CD4-positive, alpha-beta T cell treated with Interleukin-4 for 1 hour (primary cell): ENCODE measurements at regions not wholly inside any gene's neighbourhood (a gene's known extent, or its start where the extent isn't known, plus 50 kb on each side); places are given as distances from the start of the nearest gene placed in this dataset.

Source experiments
- DNase-seq, 2 donors: peaks; one replicate each; pipeline ENCODE4 v3.0.0-alpha.2; 2020 to 2022

GRCh38 chr16:88290850-88291830, 91.6 kb upstream of the ZNF469 start:
- no peak for DNase-seq

- DNase-seq: no peak
Observed at GRCh38 chr16:88292007-88292970, 90.5 kb upstream of the ZNF469 start.

- DNase-seq: no peak
Observed at GRCh38 chr16:88293097-88293496, 89.7 kb upstream of the ZNF469 start.

- no peak for DNase-seq
Observed at GRCh38 chr16:88295671-88296436, 86.9 kb upstream of the ZNF469 start.

- DNase-seq: no peak
Observed at GRCh38 chr16:88296437-88297177, 86.2 kb upstream of the ZNF469 start.

- DNase-seq: no peak
Observed at GRCh38 chr16:88297178-88297720, 85.5 kb upstream of the ZNF469 start.

GRCh38 chr16:88298181-88298832, 84.5 kb upstream of the ZNF469 start:
- DNase-seq: no peak

- DNase-seq: no peak
Observed at GRCh38 chr16:88298833-88299745, 83.7 kb upstream of the ZNF469 start.

GRCh38 chr16:88299751-88300462, 82.9 kb upstream of the ZNF469 start:
- DNase-seq: no peak

- no peak for DNase-seq
Observed at GRCh38 chr16:88300463-88300835, 82.3 kb upstream of the ZNF469 start.

- DNase-seq: no peak
Observed at GRCh38 chr16:88301431-88301830, 81.3 kb upstream of the ZNF469 start.

GRCh38 chr16:88301886-88302285, 80.9 kb upstream of the ZNF469 start:
- no peak for DNase-seq

GRCh38 chr16:88302666-88303065, 80.1 kb upstream of the ZNF469 start:
- DNase-seq: no peak

- no peak for DNase-seq
Observed at GRCh38 chr16:88303405-88303804, 79.4 kb upstream of the ZNF469 start.

- DNase-seq: no peak
Observed at GRCh38 chr16:88303890-88304819, 78.6 kb upstream of the ZNF469 start.

- DNase-seq: no peak
Observed at GRCh38 chr16:88305176-88305575, 77.6 kb upstream of the ZNF469 start.

GRCh38 chr16:88306411-88306810, 76.3 kb upstream of the ZNF469 start:
- DNase-seq: no peak
